ENCODE measurements at regions not wholly inside any gene's neighbourhood (a gene's known extent, or its start where the extent isn't known, plus 50 kb on each side); places are given as distances from the start of the nearest gene placed in this dataset.

DNA sequence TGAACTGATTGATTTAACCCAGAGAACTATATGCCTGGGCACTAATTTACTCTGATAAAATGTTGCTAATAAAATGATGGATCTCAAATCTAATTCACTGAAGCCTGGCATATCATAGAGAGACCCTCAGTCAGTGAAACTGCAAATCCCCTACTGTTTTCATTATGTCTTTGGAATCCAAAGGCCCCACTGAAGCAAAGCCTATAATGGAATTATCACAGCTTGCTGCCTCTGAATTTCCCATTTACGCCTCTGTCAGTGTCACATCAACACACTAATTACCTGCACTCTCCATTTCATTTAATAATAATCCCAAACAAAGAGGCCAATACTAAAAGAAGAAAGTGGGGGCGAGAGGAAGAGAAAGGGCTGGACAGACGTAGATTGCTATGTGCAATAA, 470.9 kb downstream of the MBD2 start:
- no peak for DNase-seq

DNA sequence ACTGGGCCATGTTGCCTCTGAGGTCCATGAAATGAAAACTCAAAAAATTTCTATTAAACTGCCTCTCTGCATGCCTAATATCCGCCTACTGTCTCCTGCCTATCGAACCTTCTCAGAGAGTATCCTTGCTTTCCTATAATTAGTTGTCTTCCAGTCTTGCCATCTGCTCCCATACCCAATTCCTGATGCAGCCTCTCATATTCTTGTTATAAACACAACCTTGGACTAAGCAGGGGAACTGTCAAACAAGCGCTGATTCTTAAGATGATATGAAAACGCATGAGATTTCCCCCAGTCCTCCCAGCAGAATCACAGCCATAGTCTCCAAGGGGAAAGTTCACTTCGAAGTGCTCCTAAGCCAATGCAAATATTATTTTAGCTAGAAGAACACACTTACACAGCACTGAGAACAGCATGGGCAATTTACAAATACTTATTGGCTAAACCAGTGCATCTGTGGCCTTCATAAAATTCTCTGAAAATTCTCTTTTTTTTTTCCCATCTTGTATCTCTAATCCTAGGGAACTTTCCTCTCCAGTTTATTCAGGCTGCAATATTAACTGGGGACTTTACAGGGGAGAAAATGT, 471.6 kb downstream of the MBD2 start:
- DNase-seq, result no peak

DNA sequence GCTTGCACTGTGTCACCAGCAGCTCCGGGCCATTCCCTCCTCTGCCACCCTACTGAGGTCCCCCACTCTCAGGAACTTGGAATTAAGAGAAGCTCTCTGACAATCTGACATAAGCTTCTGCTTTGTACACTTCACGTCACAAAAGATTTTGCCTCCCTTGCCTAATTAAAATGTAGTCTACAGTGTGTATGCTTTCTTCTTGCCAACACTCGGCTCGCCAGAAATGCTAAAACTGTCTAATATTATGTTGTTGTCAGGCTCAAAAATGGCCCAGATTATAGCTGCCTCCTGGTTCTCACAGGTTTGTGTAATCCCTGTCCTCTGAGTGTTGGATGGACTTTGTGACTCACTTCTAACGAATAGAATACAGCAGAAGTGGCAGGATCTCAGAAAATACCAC, 474.7 kb downstream of the MBD2 start:
- DNase-seq, result no peak

- DNase-seq, result no peak
Observed at GRCh38 chr18:53747663-53748160, 476.8 kb downstream of the MBD2 start.

DNA sequence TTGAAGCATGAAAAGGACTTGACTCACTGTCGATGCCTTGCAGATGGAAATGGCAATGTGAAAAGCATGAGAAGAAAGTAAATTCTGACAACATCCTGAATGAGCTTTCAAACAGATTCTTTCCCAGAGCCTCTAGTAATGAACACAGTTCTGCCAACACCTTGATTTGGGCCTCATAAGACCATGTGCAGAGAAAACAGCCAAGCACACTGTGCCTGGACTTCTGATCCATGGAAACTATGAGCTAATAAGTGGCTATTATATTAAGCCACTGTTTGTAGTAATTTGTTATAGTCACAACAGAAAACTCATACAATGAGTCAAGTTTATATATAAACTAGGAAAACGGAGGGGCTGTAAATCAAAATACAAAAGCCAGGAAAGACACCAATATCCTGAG, 477.3 kb downstream of the MBD2 start:
- no peak for DNase-seq

DNA sequence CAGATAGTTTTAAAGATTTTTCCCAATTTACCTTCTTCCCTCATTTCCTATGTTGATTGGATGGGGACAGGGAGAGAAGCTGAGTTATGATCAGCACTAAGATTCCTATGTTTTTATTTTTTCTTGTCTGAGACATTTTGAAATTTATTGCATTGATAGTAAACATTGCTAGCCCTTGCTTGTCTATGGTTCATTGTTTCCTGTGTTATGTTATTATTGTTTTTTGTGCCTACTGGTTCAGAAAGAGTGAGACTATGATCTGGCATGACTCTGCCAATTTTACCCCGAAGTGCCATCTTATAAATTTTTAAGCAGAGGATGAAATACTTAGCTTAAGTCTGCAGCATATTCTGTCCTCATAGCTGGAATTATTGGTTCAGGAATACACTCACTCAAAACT, 478.5 kb downstream of the MBD2 start:
- DNase-seq, result no peak

- no peak for DNase-seq
Observed at GRCh38 chr18:53745224-53745967, 479.1 kb downstream of the MBD2 start.

DNA sequence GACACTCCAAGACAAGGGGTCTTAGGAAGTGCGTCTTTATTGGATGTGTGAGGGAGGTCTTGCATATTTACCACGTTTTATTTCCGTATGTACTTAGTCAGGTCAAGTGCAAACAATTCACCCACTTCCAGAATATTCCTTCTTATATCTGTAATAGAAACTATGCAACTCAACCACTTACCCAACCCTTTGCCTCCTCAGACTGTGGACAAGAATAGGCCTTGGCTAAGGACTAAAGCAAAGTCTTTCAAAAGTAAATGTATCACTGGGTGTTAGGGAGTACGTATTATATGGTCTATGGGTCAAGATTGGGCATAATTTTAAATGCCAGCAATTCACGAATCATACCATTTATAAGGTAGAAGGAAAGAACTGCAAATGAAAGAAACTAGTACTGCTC, 484.8 kb downstream of the MBD2 start:
- no peak for DNase-seq

GRCh38 chr18:53735526-53735925, 488.9 kb downstream of the MBD2 start:
- no peak for DNase-seq

- no peak for DNase-seq
Observed at GRCh38 chr18:53715243-53715853, 509.1 kb downstream of the MBD2 start.

DNA sequence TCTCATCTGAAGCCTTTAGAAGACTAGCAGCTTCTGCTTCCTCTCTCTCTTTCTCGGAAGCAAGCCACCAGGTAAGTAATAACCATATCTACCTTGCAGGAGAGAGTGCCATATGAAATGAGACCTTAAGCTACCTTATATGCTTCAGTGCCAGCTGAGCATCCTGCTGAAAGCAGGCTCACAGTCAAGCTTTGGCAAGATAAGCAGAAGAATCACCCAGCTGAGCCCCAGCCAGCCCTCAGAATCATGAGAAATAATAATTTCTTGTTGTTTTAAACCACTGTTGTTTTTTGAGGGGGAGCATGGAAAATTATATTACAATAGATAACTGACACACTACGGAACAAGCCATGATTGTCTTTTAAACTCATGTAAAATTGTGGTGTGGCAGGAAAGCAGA, 514.4 kb downstream of the MBD2 start:
- DNase-seq, result no peak

DNA sequence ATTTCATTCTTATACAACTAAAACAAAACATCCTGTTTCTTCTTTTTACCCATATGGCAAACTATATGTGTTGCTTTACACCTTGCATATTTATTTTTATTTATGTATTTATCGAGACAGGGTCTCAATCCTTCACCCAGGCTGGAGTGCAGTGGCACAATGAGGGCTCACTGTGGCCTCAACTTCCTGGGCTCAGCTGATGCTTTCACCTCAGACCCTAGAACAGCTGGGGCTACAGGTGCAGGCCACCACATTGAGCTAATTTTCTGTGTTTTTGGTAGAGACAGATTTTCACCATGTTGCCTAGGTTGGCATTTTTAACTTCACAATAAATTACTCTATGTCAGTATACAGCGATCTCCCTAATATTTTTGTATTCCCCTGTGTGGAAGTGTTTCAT, 522.0 kb downstream of the MBD2 start:
- no peak for DNase-seq

GRCh38 chr18:53701697-53702096, 522.8 kb downstream of the MBD2 start:
- DNase-seq, result no peak

DNA sequence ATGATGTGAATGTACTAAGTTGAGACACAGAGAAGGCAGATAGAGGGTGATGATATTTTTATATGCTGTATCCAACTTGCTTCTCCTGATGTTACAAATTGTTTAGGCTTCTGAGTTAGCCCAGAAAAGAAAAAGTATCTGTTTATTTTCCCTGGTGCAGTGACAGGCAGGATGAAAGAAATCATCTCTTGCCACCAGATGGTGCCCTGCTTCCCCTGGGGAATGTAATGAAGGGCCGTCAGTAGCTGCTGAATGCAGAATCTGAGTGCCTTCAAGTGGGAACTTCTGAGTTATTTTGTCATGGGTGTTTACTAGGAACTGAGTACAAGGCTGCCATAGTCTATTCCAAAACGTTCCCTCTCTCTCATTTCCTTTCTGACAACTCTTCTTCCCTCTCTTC, 525.6 kb downstream of the MBD2 start:
- peak; percentile 16 for DNase-seq

- no peak for DNase-seq
Observed at GRCh38 chr18:53689886-53690285, 534.6 kb downstream of the MBD2 start.

DNA sequence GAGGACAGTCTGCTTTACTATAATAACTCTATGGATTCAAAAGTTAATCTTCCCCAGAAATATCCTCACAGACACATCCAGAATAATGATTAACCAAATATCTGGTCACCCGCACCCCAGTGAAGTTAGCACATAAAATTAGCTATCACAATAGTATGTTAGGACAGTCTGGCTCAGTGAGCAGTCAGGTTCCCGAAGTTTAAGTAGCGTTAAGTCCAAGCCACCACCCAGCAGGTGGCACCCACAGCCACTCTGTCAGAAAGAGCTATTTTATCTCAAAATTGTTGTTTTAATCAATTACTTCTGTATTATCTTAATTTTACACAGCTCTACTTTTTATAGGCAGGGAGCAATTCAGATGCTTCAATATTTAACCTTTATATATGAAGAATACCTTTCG, 537.5 kb downstream of the MBD2 start:
- DNase-seq, result no peak

DNA sequence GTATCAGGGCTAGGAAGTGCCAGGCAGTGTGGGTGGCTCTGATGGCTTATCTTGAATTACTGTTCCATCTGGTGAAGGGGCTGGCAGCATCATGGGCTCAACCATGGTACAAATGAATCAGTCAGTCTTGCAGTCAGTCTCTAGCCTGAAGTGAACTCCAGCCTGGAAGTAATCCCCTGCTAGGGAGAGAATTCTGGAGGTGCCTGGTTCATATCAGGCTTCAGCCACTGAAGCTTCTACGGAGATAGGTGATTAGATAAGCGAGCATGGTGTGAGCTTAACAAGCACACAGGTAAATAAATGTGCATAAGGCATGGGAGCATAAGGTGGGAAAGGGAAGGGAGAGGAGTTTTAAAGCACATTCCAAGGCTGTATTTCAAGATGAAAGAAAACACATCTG, 541.7 kb downstream of the MBD2 start:
- no peak for DNase-seq

GRCh38 chr18:53677480-53677879, 547.0 kb downstream of the MBD2 start:
- DNase-seq, result no peak

GRCh38 chr18:53665701-53666100, 558.8 kb downstream of the MBD2 start:
- DNase-seq, result no peak

DNA sequence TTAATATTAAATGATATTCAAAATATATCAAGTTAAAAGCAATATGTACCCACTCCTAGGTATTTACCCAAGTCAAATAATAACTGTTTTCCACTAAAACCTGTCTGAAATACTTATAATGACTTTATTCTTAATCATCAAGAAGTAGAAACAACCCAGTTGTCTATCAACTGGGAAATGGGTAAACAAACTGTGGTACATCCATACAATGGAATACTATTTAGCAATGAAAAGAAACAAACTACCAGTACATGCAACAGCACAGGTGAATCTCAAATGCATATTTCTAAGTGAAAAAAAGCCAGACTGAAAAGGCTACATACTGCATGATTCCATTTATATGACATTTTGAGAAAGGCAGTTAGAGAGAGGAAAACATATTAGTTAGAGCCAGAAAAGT, 559.9 kb downstream of the MBD2 start:
- no peak for DNase-seq

DNA sequence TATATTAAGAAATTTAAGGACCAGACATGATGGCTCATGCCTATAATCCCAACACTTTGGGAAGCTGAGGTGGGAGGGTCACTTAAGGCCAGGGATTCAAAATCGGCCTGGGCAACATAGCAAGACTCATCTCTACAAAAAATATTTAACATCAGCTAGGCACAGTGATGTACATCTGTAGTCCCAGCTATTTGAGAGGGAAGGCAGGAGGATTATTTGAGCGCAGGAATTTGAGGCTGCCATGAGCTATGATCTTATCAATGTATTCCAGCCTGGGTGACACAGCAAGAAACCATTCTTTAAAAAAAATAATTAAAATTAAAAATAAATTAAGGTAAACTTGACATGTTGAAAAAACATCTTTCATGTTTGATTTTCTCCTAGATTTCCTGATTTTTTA, 564.2 kb downstream of the MBD2 start:
- DNase-seq, result no peak

GRCh38 chr18:53657257-53657656, 567.2 kb downstream of the MBD2 start:
- DNase-seq, result no peak

DNA sequence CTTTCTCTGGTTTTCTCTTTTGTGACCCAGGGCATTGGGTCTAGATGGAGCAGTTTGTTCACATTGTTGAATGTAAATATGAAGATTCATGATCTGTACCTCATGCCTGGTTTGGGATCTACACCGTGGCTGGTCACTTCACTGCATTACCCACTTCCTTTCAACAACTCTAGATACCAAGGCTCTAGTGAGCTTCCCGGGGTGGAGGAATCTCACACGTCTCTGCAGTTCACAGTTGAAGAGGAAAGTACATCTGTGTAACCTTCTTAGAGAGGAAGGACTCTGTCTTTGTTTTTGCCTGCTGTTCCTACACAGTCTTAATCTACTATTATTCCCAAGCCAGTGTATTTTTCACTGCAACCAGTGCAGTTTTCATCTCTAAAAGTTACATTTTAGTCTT, 574.8 kb downstream of the MBD2 start:
- no peak for DNase-seq
